ENCODE measurements at regions not wholly inside any gene's neighbourhood (a gene's known extent, or its start where the extent isn't known, plus 50 kb on each side); places are given as distances from the start of the nearest gene placed in this dataset.

- TF ChIP-seq POLR2A (IDR thresholded peaks at IDR 0.05) (no peak), CTCF (IDR thresholded peaks at IDR 0.05) (no peak)
Observed at GRCh38 chr3:153282355-153282754, 120.3 kb downstream of the RAP2B start.

Data from adrenal gland (tissue), 5 donors.